SKM-1 (cell line): ENCODE measurements at regions not wholly inside any gene's neighbourhood (a gene's known extent, or its start where the extent isn't known, plus 50 kb on each side); places are given as distances from the start of the nearest gene placed in this dataset.

ENCODE experiments used
- DNase-seq: peaks from one replicate; lab custom pipeline; 2025; ENCODE audit not compliant: unreplicated experiment; lab: John Stamatoyannopoulos, UW

DNA sequence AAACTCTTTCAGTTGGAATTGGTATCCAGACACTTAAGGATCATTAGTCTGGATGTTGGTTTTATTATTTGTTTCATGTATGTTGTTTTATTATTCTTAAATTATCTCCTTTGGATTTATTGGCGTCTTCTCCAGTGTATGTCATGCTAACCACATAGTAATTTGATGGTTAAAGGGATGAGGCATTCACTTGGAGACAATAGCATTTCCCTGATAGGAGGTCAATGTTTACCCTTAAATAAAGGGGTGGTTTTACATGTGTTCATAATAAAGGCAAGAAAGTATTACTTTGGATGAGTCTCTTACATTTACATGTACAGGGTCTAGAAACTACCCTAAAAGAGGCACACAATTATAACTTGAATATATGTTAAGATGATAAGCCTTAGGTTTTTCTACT, 51.2 kb upstream of the RNF144B start:
- DNase-seq, result no peak

DNA sequence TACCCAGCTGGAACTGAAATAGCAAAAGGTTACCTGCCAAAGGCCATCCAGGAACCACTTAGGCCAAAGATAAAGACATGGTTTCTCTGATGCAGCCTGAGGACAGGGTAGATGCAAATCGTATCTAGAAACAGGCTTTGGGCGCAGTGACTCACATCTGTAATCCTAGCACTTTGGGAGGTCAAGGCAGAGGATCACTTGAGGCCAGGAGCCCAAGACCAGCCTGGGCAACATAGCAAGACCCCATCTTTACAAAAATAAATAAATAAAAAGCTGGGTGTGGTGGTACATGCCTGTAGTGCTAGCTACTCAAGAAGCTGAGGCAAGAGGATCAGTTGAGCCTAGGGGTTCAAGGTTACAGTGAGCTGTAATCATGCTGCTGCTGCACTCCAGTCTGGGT, 52.9 kb upstream of the RNF144B start:
- no peak for DNase-seq

DNA sequence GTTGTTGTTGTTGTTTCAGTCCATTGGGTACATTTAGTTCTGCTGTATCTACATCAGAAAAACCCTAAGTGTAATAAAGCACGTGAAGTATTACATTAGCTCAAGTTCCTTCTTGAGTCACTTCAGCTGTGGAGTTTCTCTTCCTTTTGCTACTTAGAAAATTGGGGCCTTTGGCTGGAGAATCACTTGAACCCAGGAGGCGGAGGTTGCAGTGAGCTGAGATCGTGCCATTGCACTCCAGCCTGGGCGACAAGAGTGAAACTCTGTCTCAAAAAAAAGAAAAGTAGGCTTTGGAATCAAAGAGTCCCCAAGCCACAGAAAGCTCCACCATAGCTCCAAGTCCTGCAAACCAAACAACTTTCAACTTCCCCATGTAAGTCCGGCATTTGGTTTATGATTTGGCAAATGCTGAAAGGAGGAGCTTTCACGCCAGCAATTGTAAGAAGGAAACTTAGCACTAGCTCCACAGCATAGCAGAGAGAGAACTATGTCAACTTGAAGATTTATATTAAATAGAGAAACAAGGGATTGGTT, 56.5 kb upstream of the RNF144B start:
- DNase-seq, result no peak

DNA sequence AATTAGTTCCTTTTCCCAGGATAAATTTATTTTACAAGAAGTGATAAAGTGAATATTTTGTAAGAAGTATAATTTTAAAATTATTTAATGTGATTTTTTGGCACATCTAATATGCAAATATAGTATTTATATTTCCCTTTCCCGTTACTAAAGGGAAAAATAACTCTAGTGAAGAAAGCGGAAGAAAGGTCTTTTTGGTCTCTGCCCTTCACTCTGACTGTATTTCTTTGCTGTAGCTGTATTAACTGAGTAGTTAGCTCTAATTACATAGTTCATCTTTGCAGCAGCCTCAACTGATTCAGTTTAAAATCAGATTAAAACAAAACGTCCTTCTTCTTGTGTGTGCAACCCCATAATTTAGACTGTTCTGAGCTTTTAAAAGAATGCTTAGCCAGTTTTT, 57.4 kb upstream of the RNF144B start:
- DNase-seq, result no peak

DNA sequence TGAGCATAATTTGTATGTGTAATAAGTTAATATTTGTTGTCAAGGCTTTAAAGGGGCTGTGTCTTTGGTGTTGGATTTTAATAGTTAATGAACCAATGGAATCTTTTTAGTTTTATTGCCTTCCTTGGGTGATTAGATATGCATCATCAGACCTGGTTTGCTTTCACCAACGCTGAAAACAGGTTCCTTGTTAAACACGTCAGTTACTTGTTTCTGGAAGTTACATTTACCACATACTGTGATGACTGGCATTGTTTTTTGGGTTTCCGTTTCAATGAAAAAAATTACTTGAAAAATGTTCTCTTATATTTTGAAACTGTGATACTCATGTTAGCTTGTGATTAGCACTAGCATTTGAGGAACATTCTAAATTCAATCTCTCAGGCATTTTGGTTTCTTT, 58.6 kb upstream of the RNF144B start:
- DNase-seq, result no peak

DNA sequence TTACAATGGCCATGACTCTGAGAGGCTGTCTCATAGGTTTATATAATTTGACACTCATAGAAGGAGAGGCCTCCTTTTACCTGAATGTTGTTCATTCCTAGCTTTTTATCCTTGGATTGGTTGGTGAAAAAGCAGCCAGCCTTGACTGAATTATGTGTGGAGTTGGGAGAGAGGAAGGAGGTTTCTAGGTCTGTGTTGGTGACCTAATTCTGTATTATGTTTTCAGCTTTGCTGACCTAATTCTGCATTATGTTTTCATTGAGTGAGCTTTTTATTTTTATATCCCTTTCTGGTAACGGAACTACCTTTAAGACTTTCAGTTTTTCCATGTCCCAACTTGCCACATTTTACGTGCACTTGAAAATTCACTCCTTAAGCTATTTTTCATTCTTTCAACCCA, 59.1 kb upstream of the RNF144B start:
- no peak for DNase-seq

DNA sequence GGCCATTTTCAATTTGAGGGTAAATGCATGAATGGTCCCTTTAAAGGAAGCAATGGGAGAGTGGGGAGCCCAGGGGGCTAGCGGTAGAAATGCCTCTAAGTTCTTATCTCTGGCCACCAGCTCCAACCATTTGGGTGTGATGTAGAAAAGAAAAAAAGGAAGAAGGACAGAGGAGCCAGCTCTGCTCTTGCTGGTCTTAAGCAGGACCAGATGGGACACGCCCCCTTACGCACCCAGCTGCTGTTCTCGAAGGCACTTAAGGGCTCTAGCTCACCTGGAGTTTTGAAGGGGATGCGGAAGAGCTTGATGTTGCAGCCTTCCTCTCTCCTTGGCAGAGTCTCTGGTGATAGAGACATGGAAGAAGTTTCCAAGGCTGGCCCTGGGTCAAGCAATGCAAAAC, 59.5 kb upstream of the RNF144B start:
- no peak for DNase-seq

DNA sequence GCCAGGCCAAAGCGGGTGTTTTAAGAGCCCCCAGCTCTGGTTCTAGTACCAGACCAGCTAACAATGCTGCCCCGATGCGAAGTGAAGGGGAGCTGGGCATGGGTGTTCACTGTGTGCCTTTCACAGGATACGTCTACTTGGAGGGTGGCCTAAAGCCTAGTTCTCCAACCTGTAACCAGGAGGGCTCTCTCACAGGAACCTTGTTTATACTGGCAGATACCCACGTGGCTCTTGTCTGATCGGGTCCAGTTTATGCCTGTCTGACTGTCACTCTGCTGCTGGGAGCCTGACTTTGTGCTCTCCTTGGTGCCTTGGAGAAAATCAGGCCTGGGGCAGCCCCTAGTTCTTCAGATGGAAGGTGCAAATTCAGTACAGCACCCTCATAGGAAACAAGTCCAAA, 60.2 kb upstream of the RNF144B start:
- no peak for DNase-seq

DNA sequence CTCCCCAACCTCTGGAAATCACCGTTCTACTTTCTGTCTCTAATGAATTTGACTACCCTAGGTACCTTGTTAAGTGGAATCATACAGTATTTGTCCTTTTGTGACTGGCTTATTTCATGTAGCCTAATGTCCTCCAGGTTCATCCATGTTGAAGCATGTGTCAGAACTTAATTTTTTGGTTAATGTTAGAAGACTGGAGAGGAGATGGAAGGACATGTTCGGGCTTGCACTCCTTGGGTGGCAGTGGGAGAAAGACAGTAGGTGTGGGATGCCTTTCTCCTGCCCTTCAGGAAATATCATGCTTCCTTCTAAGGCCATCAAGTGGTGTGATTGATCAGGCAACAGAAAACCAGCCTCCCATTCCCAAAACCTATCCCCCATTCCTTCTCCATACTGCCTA, 61.1 kb upstream of the RNF144B start:
- no peak for DNase-seq

DNA sequence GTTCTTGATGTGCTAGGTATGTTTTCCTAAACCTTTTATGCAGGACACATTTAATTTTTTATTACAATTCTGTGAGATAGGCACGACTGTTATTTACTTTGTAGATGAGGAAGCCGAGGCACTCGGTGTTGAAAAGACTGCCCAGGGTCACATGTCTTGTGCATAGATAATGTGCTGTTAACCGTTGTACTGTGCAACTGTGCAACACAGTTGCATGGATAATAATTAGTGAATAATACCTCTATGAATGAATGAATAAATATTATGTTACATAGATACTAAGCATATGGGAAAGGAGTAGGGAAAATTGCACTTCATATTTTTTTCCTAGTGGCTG, 60.3 kb upstream of the DEK start:
- no peak for DNase-seq

DNA sequence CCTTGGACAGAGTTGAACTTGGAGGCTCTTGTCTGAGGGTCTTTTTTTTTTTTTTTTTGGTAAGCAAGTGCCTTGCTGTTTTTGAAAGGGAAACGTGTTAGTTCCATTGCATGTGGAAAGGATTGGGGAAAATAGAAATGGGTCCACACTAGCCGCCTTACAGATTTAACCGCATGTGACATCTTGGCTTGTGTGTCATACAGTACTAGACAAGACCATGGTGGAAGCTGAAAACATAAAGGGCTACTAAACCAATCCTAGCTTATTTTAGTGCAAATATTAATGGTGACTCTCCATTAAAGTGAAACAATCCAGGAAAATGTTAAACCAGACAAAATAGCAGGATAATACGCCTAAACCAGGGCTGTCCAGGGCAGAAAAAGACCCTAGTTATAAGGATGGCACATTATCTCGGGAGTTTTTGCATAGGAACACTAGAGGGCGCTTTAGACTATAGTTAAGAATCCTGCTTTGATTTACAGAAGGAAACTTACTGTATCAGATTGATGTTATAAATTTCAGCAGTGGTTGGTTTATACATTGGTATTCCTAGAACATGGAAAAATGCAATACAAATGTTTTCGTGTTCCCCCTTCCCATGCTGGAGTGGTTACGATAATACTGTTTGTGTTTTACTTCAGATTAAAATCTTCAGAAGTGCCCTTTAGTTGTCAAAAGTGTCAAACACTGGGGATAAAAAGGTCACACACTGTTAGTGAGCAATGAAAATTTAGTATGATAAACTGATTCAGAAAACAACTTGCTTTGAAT, 59.8 kb upstream of the DEK start:
- peak; percentile 5 for DNase-seq

DNA sequence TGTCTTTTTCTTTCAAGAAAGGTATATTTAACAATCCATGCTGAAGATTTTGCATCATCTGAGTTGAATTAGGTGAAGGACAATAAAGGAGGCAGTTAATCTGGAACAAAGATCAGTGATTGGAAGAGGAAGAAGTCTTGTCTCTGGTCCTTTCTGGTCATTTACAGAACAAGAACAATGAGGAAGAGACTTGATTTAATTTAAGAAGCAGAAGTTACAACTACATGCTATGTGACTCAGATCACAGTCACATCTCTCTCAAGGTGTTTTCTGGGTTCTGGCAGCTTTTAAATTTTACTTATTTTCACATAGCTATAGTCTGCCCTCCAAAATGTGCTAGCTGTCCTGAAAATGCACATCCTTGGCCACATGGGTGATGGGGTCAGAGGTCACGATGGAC, 53.5 kb upstream of the DEK start:
- DNase-seq, result no peak

DNA sequence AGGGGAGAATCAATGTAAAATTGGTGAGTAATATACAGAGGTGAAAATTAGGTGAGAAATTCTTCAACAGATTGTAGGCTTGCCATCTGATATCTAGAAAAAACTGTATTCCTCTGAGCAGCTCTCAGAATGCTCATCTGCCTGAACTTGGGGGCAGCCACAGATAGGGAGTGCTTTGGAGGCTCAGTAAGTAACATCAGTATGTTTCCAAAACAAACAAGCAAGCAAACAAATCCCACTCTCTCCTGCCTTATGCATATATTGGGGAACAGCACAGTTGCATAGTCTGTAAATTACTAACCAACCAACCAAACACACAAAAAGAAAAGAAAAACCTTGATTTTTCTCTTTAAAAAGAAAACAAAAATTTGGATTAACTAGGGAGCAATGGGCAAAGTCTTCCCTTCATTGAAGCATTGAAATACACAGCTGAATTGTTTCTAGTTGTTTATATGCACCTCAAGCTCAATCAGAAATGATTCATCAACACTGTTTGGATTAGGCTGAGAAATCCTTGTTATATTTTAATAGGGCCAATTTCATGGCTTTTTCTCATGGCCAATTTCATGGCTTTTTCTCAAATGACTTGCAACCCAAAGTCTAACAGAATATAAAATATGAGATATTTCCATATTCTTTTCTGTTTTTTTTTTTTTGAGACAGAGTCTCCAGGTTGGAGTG, 50.1 kb upstream of the DEK start:
- DNase-seq, result no peak
